Esophagus muscularis mucosa (tissue), 4 donors: ENCODE measurements at regions not wholly inside any gene's neighbourhood (a gene's known extent, or its start where the extent isn't known, plus 50 kb on each side); places are given as distances from the start of the nearest gene placed in this dataset.
"Not testable (repeated sequence)": the region's sequence is repeated elsewhere in the genome, so short reads cannot be mapped to it uniquely, and the experiment has no call there.

ENCODE experiments used
- DNase-seq: peaks from one replicate; pipeline ENCODE4 v3.0.0-alpha.2; 2017; ENCODE audit errors: extremely low spot score
- H3K27ac ChIP-seq, 4 donors: fragments of 200-600 bp; sonication (generic); replicated peaks in 1 of 4; 1 replicate in 3 of 4; 2 replicates in 1 of 4; pipeline ENCODE4 v1.5.1; 2016 to 2019; ENCODE audit warnings: mild to moderate bottlenecking in 1 of 4
- H3K27me3 ChIP-seq, 4 donors: fragments of 200-600 bp; sonication (generic); one replicate each; pipeline versions ENCODE4 v1.5.1 to v1.6.0; 2016 to 2019
- H3K36me3 ChIP-seq, 4 donors: fragments of 200-600 bp; sonication (generic); one replicate each; pipeline ENCODE4 v1.5.1; 2016 to 2019
- H3K4me1 ChIP-seq, 4 donors: fragments of 200-600 bp; sonication (generic); one replicate each; pipeline ENCODE4 v1.5.1; 2016 to 2019
- H3K4me3 ChIP-seq, 4 donors: fragments of 200-600 bp; sonication (generic); 1 replicate in 2 of 4; 2 replicates in 2 of 4; pipeline ENCODE4 v1.5.1; 2016 to 2019; ENCODE audit warnings: mild to moderate bottlenecking in 4 of 4, moderate library complexity in 1 of 4
- H3K9me3 ChIP-seq, 4 donors: fragments of 200-600 bp; sonication (generic); 1 replicate in 3 of 4; 2 replicates in 1 of 4; pipeline ENCODE4 v1.5.1; 2016 to 2019
- EP300 ChIP-seq: sonication (generic); formaldehyde crosslinking; IDR thresholded peaks from one replicate; pipeline ENCODE4 v1.6.1; 2017; ENCODE audit warnings: antibody characterized with exemption
- POLR2A ChIP-seq: fragments of 450-650 bp; IDR thresholded peaks from one replicate; pipeline ENCODE4 v1.6.1; 2017; ENCODE audit warnings: antibody characterized with exemption, moderate library complexity, mild to moderate bottlenecking, low read depth
- POLR2AphosphoS5 ChIP-seq, 2 donors: sonication (generic); formaldehyde crosslinking; IDR thresholded peaks; one replicate each; pipeline ENCODE4 v1.6.1; 2017; ENCODE audit warnings: antibody characterized with exemption in 2 of 2
- WGBS: methylation state at CpG from one replicate; pipeline ENCODE4 v1.1.5; 2018; 5-methylcytosine and 5-hydroxymethylcytosine counted together
- intact Hi-C: fragments of 100-400 bp; cut with DNase I; formaldehyde crosslinking; loops from one replicate; pipeline ENCODE4 v1.15.1; 2023
- TF ChIP-seq, protein P1 (sequence below), 3 experiments: fragments of 200-600 bp in 2 of 3; fragments of 450-650 bp in 1 of 3; sonication (generic) in 2 of 3; IDR thresholded peaks; one replicate each; pipeline ENCODE4 v1.5.1; 2017 to 2019; ENCODE audit warnings: antibody characterized with exemption in 3 of 3, mild to moderate bottlenecking in 2 of 3, moderate library complexity in 1 of 3

- no peak overlapping the region for H3K27ac ChIP-seq
- DNase-seq: no peak
- H3K4me3 ChIP-seq: no peak overlapping the region
- H3K36me3 ChIP-seq: no peaks in the 10 kb centered on the region
- H3K4me1 ChIP-seq: no peaks in the 10 kb centered on the region
- intact Hi-C loops: no loop called here
- H3K27me3 ChIP-seq: no peaks in the 10 kb centered on the region
- H3K9me3 ChIP-seq: peaks cover 0 to 30% (median 15%) of the 10 kb centered on the region in 4 donors
- TF ChIP-seq, protein P1, sequence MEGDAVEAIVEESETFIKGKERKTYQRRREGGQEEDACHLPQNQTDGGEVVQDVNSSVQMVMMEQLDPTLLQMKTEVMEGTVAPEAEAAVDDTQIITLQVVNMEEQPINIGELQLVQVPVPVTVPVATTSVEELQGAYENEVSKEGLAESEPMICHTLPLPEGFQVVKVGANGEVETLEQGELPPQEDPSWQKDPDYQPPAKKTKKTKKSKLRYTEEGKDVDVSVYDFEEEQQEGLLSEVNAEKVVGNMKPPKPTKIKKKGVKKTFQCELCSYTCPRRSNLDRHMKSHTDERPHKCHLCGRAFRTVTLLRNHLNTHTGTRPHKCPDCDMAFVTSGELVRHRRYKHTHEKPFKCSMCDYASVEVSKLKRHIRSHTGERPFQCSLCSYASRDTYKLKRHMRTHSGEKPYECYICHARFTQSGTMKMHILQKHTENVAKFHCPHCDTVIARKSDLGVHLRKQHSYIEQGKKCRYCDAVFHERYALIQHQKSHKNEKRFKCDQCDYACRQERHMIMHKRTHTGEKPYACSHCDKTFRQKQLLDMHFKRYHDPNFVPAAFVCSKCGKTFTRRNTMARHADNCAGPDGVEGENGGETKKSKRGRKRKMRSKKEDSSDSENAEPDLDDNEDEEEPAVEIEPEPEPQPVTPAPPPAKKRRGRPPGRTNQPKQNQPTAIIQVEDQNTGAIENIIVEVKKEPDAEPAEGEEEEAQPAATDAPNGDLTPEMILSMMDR (IDR thresholded peaks at IDR 0.05): no peak
- no peak for TF ChIP-seq POLR2AphosphoS5 (IDR thresholded peaks at IDR 0.05)
- no peak for TF ChIP-seq EP300
- no peak for TF ChIP-seq POLR2A
These were observed 102.0 kb upstream of the SGO1 start for GRCh38 chr3:20288050-20288449.

DNA sequence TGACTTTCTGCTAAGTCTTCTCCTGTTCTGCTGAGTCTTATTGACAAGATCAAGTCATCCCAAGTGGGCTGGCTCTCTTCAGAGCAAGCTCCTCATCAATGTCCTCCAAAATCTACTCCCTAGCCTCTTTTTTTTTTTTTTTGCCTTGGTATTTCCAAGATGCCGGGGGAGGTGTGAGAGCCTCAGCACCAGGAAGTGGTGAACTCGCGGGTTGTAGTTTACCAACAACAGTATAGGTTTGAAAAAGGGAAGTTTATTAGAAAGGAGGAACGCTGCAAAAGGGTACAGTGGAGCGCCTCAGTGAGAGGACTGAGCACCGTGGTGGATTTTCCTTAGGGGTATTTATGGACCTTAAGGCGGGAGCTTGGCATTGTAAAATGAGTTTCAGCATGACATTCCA, 94.3 kb upstream of the SGO1 start:
- 75% methylated on average over 7 of the region's 7 CpGs for WGBS
- no peak for TF ChIP-seq POLR2AphosphoS5 (IDR thresholded peaks at IDR 0.05)
- no peak for TF ChIP-seq EP300
- TF ChIP-seq, protein P1 (IDR thresholded peaks at IDR 0.05): no peak
- TF ChIP-seq POLR2A: no peak

DNA sequence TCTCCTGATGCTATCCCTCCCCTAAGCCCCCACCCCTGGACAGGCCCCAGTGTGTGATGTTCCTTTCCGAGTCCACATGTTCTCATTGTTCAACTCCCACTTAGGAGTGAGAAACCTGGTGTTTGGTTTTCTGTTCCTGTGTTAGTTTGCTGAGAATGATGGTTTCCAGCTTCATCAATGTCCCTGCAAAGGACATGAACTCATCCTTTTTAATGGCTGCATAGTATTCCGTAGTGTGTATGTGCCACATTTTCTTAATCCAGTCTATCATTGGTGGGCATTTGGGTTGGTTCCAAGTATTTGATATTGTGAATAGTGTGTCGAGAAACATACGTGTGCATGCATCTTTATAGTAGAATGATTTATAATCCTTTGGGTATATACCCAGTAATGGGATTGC, 80.0 kb upstream of the SGO1 start:
- H3K4me1 ChIP-seq, H3K27ac ChIP-seq, H3K27me3 ChIP-seq, H3K9me3 ChIP-seq, H3K36me3 ChIP-seq, DNase-seq, H3K4me3 ChIP-seq, intact Hi-C loops: not testable (repeated sequence)
- WGBS: 97% methylated on average over 4 of the region's 4 CpGs

More for the DNA sequence above, 94.3 kb upstream of the SGO1 start:
- H3K27ac ChIP-seq: no peak overlapping the region
- H3K4me1 ChIP-seq: no peaks in the 10 kb centered on the region
- DNase-seq: no peak
- H3K36me3 ChIP-seq: no peaks in the 10 kb centered on the region
- no peaks in the 10 kb centered on the region for H3K27me3 ChIP-seq
- intact Hi-C loops: no loop called here
- H3K4me3 ChIP-seq: no peak overlapping the region
- H3K9me3 ChIP-seq: peaks cover 0 to 17% (median 9%) of the 10 kb centered on the region in 4 donors

DNA sequence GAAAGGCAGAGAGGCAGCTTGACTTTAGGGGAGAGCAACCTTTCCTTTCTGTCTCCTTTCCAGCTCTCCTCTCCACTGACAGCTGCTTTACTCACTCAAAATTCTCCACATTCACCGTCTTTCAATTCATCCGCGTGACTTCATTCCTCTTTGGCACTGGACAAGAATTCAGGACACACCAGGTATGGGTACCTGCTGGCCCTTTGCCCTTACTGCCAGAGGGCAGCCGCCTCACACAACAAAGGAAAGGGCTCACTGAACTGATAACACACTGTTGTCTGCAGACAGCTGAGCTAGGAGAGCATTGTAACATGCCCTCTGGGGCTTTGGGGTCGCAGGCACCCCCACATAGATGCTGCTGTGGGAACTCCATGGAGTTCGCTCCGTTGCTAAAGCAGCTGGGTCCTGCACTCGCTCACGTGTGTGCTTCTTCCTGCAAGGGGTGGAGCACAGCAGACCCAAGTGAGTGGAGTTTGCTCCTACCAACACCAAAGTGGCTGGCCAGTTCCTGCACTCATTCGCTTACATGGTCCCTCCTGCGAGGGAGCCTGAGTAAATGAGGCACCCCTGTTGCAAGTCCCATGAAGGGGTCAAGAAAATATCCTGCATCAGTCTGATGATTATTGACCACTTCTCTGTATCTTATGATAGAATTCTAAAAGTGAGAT, 79.0 kb upstream of the SGO1 start:
- Histone ChIP-seq H3K27me3 (no peaks in the 10 kb centered on the region), H3K36me3 (no peaks in the 10 kb centered on the region), H3K27ac (no peak overlapping the region), H3K4me1 (no peaks in the 10 kb centered on the region), H3K9me3 (peaks cover 0 to 9% (median 0%) of the 10 kb centered on the region in 4 donors), H3K4me3 (no peak overlapping the region)
- no peak for DNase-seq
- 82% methylated on average over 11 of the region's 11 CpGs for WGBS
- TF ChIP-seq EP300: no peak
- TF ChIP-seq, protein P1 (IDR thresholded peaks at IDR 0.05): no peak
- TF ChIP-seq POLR2AphosphoS5 (IDR thresholded peaks at IDR 0.05): no peak
- TF ChIP-seq POLR2A: no peak
- intact Hi-C loops: no loop called here

GRCh38 chr3:20258371-20258770, 72.4 kb upstream of the SGO1 start:
- TF ChIP-seq, protein P1 (IDR thresholded peaks at IDR 0.05): no peak
- DNase-seq: no peak

More at GRCh38 chr3:20258371-20258770, 72.4 kb upstream of the SGO1 start:
- Histone ChIP-seq H3K27me3 (no peaks in the 10 kb centered on the region), H3K9me3 (no peaks in the 10 kb centered on the region), H3K27ac (no peak overlapping the region), H3K4me1 (peaks cover 0 to 4% (median 0%) of the 10 kb centered on the region in 4 donors), H3K4me3 (no peak overlapping the region), H3K36me3 (no peaks in the 10 kb centered on the region)
- intact Hi-C loops: no loop called here
- WGBS: 58% methylated on average over 1 of the region's 1 CpG
